GM12878 (cell line): ENCODE measurements at regions not wholly inside any gene's neighbourhood (a gene's known extent, or its start where the extent isn't known, plus 50 kb on each side); places are given as distances from the start of the nearest gene placed in this dataset.

Source experiments
- ATAC-seq: fragments of 200-7000 bp; cut with Tn5 transposase; 3 replicates; pipeline ENCODE4 v1.9.1; 2020; ENCODE audit warnings: mild to moderate bottlenecking, moderate library complexity
- BruUV-seq: library from RNA; stranded (reverse); fragments of 400-500 nt; replicated peaks from 2 replicates; lab custom pipeline; 2021; lab: Mats Ljungman, UMichigan
- CTCF ChIA-PET: fragments of 300-600 bp; sonication (Branson Sonifier 250); formaldehyde crosslinking; extraction: SDS; loops from one replicate; lab custom pipeline; 2021; ENCODE audit warnings: inconsistent platforms; lab: Yijun Ruan, JAX
- POLR2A ChIA-PET: fragments of 350-600 bp; formaldehyde crosslinking; extraction: SDS; loops from one replicate; lab custom pipeline; 2021; ENCODE audit warnings: inconsistent platforms; lab: Charles Lee
- RAD21 ChIA-PET: fragments of 300-600 bp; sonication (Branson Sonifier 250); formaldehyde crosslinking; loops from one replicate; lab custom pipeline; 2023; ENCODE audit warnings: antibody characterized with exemption; ENCODE audit not compliant: unreplicated experiment; lab: Charles Lee
- SMC1A ChIA-PET: fragments of 300-600 bp; sonication (Branson Sonifier 250); formaldehyde crosslinking; loops from one replicate; lab custom pipeline; 2023; ENCODE audit not compliant: unreplicated experiment, uncharacterized antibody; lab: Charles Lee
- DNase-seq: peaks from one replicate; pipeline ENCODE4 v3.0.0-alpha.2; 2011; ENCODE audit warnings: low read depth, low spot score
- FAIRE-seq: peaks from 3 replicates; lab custom pipeline; 2011; peaks lifted over from hg19 to GRCh38; lab: Jason Lieb, UNC
- H2AFZ ChIP-seq: 2 replicates; pipeline ENCODE4 v1.6.0; 2011; ENCODE audit warnings: low read depth, low read length, control low read depth; ENCODE audit not compliant: control insufficient read depth
- H3K27ac ChIP-seq: 2 replicates; pipeline ENCODE4 v1.5.1; 2011; ENCODE audit warnings: control low read depth; ENCODE audit not compliant: control insufficient read depth, insufficient read depth
- H3K27me3 ChIP-seq, 2 experiments: replicated peaks in 1 of 2; 2 replicates each; pipeline versions ENCODE4 v1.6.0 to v1.6.1; 2011; ENCODE audit warnings: low read length in 1 of 2; ENCODE audit not compliant: control insufficient read depth in 2 of 2, insufficient read depth in 2 of 2
- H3K36me3 ChIP-seq, 2 experiments: 2 replicates each; pipeline ENCODE4 v1.5.1; 2011; ENCODE audit warnings: low read length in 1 of 2; ENCODE audit not compliant: control insufficient read depth in 2 of 2, insufficient read depth in 2 of 2
- H3K4me1 ChIP-seq: 2 replicates; pipeline ENCODE4 v1.6.1; 2011; ENCODE audit warnings: mild to moderate bottlenecking, low read length, moderate library complexity, mixed read lengths; ENCODE audit not compliant: control insufficient read depth, insufficient read depth
- H3K4me2 ChIP-seq: 2 replicates; pipeline ENCODE4 v1.6.0; 2011; ENCODE audit warnings: control low read depth; ENCODE audit not compliant: control insufficient read depth, insufficient read depth
- H3K4me3 ChIP-seq: fragments of 200-600 bp; sonication (generic); 2 replicates; pipeline ENCODE4 v1.5.1; 2016
- H3K79me2 ChIP-seq: 2 replicates; pipeline ENCODE4 v1.6.0; 2011; ENCODE audit warnings: low read length; ENCODE audit not compliant: control insufficient read depth, insufficient read depth
- H3K9ac ChIP-seq: 2 replicates; pipeline ENCODE4 v1.8.0; 2011; ENCODE audit warnings: low read length, control low read depth, mixed read lengths; ENCODE audit not compliant: control insufficient read depth, insufficient read depth
- H3K9me3 ChIP-seq: replicated peaks from 3 replicates; pipeline ENCODE4 v1.5.1; 2011; ENCODE audit warnings: mild to moderate bottlenecking, low read length; ENCODE audit not compliant: control insufficient read depth, insufficient read depth
- H4K20me1 ChIP-seq: 2 replicates; pipeline ENCODE4 v1.6.0; 2011; ENCODE audit not compliant: control insufficient read depth, insufficient read depth
- CBX5 ChIP-seq: sonication (generic); IDR thresholded peaks from 2 replicates; pipeline ENCODE4 v1.6.1; 2016; ENCODE audit warnings: low read depth, moderate library complexity, mild to moderate bottlenecking, inconsistent platforms
- SRF ChIP-seq, 2 experiments: IDR thresholded peaks; 2 replicates each; pipeline ENCODE4 v1.6.1; 2011; ENCODE audit warnings: low read depth in 2 of 2, low read length in 2 of 2, mild to moderate bottlenecking in 1 of 2, moderate library complexity in 1 of 2
- ZBTB40 ChIP-seq: fragments of 450-650 bp; IDR thresholded peaks from 2 replicates; pipeline ENCODE4 v1.6.1; 2016; ENCODE audit warnings: mild to moderate bottlenecking, moderate library complexity, borderline replicate concordance
- WGBS: methylation state at CpG from one replicate; pipeline ENCODE4 v1.1.6; 2016; ENCODE audit warnings: low lambda C conversion rate; ENCODE audit not compliant: insufficient replicate concordance, insufficient coverage; ENCODE audit errors: missing lambda C conversion rate; 5-methylcytosine and 5-hydroxymethylcytosine counted together
- in situ Hi-C: fragments of 300-500 bp; cut with MboI; formaldehyde crosslinking; loops from 9 replicates; pipeline ENCODE4 v1.14.3; 2018; ENCODE audit warnings: mixed read lengths
- intact Hi-C: fragments of 100-400 bp; cut with micrococcal nuclease; formaldehyde crosslinking; loops from one replicate; pipeline ENCODE4 v1.14.2; 2022; ENCODE audit not compliant: unreplicated experiment

GRCh38 chr17:15124264-15124595, 140.9 kb downstream of the PMP22 start:
- in situ Hi-C loops = no loop called here
- H3K27ac ChIP-seq = no peak overlapping the region
- 0% methylated on average over 2 of the region's 2 CpGs for WGBS
- TF ChIP-seq ZBTB40 (no peak), SRF (IDR thresholded peaks at IDR 0.05; ENCODE audit: low read depth in 2 of 2, low read length in 2 of 2) (no peak), CBX5 (no peak)
- TF ChIP-seq, all 136 proteins: peak for 0
- Histone ChIP-seq H3K9me3 (no peaks in the 10 kb centered on the region), H3K4me1 (no peaks in the 10 kb centered on the region), H2AFZ (no peak overlapping the region), H3K36me3 (no peaks in the 10 kb centered on the region), H3K79me2 (no peaks in the 10 kb centered on the region), H4K20me1 (no peaks in the 10 kb centered on the region), H3K27me3 (no peaks in the 10 kb centered on the region), H3K4me3 (no peak overlapping the region), H3K9ac (no peak overlapping the region), H3K4me2 (no peak overlapping the region)
- ChIA-PET RAD21 (no interaction called here), CTCF (no interaction called here), SMC1A (no interaction called here), POLR2A (no interaction called here)
- intact Hi-C loops = no loop called here
- FAIRE-seq (no peak), DNase-seq (no peak), ATAC-seq (no peak)
- BruUV-seq = no TSS peak
